Stimulated activated CD4-positive, alpha-beta T cell treated with anti-CD3 and anti-CD28 coated beads, TNF-alpha, amount 100 ng/mL, for 24 hours (primary cell): ENCODE measurements at regions not wholly inside any gene's neighbourhood (a gene's known extent, or its start where the extent isn't known, plus 50 kb on each side); places are given as distances from the start of the nearest gene placed in this dataset.
"Not testable (repeated sequence)": the region's sequence is repeated elsewhere in the genome, so short reads cannot be mapped to it uniquely, and the experiment has no call there.

Experiments used
- DNase-seq, 3 experiments: peaks; one replicate each; pipeline ENCODE4 v3.0.0-alpha.2; 2020; ENCODE audit warnings: low read depth in 3 of 3

DNA sequence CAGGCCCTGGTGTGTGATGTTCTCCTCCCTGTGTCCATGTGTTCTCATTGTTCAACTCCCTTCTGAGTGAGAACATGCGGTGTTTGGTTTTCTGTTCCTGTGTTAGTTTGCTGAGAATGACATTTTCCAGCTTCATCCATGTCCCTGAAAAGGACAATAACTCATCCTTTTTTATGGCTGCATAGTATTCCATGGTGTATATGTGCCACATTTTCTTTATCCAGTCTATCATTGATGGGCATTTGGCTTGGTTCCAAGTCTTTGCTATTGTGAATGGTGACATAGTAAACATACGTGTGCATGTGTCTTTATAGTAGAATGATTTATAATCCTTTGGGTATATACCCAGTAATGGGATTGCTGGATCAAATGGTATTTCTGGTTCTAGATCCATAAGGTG lies 964.6 kb upstream of the CITED2 start:
- DNase-seq = not testable (repeated sequence)

DNA sequence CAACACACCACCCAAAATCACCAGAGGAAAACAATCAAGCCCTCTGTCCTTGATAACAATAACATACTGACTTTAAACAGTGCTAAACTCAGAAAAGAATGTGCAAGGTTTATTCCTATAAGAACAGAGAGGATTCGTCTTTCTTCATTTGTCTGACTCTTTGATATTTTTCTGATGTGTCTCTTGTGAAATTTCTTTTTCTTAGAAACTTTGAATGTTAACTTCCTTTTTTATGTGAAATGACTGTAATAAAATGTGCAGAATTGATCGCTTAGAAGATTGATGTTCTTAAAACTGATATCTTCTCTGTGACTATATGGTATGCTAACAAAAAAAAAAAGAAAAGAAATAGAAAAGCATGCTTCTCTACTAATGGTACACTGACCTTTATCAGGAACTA lies 947.4 kb upstream of the CITED2 start:
- DNase-seq = no peak

DNA sequence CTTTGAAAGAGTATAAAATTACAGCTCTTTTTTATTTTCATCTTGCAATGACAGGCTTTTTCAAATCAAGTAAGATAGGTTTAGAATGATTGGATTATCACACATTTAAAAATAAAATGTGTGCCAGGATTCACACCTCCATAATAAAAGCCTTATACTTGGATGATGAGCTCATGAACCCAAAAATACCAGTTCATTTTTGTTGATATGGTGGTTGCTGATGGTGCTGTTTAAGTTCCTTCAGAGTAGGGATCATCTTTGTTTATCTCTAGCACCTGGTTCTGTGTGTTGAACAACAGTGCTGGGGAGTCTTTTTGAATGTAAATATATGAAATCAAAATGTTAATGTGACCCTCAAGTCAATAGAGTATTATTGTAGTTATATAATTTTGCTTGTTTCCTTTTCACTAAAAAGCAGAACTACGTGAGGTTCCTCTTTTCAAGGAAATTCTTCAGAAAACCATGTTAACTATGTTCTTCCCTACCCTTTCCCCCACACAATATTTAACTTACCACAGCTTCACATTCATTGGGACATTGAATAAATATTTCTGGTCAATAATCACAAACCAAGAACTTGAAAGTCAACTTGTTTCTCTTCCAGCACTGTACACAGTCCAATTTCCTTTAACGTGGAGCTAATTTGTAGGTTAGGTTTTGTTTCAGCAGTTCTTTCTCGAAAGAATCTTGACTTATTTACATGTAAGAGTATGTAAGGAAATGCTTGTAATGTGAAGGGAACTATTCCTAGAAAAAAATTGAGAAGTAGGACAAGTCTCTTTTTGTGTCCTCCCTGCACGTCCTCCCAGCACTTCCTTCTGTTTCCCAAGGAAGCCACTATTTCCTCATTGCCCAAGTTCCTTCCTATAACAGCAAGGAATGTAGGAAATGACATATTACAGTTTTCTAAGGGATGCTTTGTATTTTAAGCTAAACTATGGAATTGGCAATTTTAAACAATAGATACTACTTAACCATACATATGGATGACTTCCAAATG lies 945.9 kb upstream of the CITED2 start:
- no peak for DNase-seq

DNA sequence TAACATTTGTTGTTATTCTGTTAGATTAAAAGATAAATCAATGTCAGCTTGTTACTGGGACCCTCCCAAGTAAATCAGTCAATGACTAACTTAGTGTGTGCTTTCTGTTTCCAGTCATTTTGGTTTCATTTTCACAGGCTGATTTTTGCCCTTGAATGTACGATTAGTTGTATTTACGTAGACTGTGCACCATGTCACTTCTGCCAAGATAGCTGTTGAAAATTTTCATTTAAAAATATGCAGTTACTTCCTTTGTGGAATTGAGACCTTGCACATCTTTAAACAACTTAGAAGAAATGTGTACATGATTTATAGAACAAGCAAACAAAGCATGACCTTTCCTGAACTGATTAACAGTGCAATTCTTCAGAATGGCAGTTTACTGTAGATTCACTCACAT lies 944.8 kb upstream of the CITED2 start:
- DNase-seq = no peak

DNA sequence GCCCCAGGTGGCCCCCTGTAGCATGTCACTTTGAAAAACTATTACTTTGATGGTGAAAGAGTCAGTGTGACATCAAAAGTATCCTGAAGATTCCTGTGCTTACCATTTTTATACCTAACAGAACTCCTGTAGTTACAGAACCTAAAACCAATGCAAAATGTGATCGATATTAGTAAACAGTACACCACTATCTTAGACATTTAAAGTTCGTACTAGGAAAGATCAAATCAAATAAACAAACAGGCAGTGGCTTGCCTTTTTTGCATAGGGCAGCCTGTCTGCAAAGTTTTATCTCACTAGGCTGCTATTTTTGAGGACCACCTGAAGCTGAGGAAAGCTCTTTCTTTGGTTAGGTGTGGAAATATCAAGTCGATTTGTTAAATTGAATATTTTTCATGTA lies 944.0 kb upstream of the CITED2 start:
- DNase-seq = no peak

DNA sequence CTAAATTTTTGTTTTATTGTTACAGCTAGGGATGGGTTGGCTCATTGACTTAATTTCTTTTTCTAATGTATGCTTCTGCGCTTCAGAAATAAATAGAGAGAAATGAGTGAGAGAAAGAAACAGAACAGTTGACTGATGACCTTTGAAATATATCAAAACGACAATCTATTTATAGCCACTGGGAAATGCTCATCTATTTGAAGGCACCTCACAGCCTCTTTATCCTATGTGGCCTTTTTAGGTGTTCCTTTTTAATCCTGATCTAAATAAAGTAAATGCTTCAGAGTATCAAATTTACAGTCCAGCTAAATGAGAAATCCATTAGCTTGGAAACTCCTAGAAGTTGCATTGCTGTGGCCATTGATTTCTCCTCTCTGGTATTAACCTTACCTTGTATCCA lies 943.5 kb upstream of the CITED2 start:
- no peak for DNase-seq

DNA sequence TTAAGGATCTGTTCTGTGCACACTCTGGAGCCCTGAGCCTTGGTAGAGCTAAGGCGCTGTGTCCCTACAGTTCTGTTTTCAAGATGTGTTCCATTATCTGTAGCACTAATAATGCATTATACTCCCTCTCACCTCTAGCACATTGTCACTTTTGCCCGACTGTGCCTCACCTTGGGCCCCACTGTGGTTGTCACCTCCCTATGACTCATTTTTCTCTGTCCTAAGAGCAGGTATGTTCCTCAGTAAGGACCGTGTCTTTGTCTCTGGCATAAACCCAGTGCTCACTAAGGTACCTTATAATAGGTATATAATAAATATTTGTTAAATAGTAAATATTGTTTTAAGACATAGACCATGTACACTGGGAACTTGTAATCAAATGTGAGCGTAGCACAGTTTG lies 942.5 kb upstream of the CITED2 start:
- DNase-seq = no peak

DNA sequence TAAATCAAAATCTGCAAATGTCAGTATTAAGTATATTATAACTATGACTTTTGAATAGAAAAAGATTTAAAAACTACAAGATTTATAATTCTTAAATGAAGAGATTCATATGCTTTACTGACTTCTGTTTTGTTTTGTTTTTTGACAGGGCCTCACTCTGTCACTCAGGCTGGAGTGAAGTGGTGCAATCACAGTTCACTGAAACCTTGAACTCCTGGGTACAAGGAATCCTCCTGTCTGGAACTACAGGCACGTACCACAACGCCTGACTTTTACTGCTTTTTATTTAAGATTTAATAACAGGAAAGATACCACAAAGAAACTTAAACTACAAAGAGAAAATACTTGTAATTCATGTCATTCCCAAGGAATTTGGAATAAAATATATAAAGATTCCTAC lies 940.2 kb upstream of the CITED2 start:
- no peak for DNase-seq

DNA sequence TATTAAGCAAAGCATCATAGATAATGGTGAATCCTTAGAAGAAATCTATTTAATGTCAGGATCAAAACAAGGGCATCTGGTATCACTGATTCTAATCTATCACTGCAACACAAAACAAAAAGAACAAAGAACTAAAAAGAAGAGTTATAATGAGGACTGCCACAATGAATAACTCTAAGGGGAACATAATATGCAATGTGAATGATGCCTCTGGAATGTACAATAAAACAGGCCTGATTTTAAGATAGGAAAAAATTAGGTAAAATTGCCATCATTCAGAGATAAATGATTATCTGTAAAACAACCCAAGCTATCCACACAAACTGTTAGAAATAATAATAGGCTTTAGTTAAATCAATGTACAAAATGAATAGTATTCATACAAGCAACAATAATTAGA lies 936.7 kb upstream of the CITED2 start:
- DNase-seq = no peak

DNA sequence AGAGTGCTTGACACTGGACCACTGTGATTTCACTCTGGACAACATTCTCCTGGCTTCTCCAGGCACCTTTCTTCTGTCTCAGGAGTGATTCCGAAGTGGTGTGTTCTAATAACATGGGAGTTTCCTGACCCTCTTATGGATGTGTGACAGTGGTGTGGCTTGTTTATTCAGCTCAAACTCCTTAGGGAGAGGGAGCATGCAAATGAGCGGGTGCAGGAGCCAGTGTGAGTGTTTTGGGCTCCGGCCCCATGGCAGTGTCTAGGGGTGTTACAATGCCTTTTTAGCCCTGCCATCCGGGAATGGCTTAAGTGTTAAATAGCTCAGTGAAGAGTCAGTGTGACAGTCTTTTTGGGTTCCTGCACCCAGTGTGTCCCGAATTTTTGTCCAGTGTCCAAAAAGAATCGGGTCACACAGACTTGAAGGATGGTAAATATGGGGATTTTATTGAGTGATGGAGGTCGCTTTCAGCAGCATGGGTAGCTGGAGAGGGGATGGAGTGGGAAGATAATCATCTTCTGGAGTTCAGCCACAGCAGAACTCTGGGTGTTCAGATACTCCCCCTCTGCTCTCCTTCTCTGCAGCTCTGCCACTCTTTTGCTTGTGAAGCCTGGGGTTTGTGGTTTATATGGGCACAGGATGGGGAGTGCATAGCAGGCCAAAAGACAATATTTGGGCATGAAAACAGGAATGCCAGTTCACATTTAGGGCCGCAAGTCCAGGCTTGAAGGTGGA lies 928.9 kb upstream of the CITED2 start:
- no peak for DNase-seq

DNA sequence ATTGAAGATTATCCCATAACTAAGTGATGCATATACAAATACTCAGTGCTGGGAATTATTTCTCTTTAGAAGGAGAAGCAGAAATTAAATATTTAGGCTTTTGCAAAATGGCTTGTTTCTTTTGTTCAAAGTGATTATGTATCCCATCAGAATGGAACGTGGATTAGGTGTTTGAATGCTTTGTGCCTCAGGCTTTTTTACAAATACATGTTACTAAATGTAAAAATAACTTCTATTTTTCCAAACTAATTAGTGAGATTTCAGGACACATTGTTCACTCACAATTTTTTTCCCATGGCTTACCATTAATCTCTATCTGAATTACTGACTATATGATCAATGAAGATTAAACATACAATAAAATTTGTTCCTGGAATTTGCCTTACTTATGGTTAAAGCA lies 925.9 kb upstream of the CITED2 start:
- no peak for DNase-seq

DNA sequence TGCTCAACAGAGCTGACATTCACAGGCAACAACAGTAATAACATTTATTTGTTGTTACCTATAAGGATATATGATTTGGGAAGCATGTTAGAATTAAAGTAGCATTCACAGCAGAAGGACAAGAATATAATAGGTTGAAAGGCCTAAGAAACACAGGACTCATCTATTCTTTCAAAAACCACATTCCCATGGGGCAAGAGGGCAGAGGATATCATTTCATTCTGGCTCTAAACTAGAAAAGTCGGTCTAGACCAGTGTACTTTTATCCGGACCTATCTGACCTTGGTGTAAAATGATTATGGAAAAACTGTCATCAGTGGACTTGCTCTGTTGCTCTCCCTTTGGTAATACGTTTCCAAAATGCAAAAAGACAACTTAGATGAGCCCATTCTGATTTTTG lies 914.7 kb upstream of the CITED2 start:
- no peak for DNase-seq

DNA sequence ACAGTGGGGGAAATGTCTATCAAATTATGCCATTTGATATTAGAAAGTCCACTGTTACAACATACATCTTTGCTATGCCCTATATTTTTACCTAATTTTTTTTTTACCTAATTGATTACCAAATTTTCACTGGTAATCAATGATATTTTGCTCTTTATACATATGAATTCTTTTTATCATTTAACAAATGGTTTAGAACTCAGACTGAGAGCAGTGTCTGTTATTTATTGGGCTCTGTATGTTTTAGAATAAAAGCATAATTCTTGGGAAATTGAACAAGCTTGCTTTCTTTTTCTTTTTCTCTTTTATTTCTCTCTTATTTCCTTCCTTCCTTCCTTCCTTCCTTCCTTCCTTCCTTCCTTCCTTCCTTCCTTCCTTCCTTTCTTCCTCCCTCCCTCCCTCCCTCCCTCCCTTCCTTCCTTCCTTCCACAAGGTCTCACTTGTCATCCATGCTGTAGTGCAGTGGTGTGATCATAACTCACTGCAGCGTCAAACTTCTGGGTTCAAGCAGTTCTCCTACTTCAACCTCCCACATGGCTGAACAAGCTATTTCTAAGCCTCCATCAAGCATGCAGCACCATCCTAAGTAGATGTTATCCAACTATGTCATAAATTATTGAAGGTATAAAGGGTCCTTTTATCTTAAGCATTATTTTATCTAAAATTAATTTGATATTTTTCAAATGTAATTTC lies 911.7 kb upstream of the CITED2 start:
- DNase-seq = no peak

DNA sequence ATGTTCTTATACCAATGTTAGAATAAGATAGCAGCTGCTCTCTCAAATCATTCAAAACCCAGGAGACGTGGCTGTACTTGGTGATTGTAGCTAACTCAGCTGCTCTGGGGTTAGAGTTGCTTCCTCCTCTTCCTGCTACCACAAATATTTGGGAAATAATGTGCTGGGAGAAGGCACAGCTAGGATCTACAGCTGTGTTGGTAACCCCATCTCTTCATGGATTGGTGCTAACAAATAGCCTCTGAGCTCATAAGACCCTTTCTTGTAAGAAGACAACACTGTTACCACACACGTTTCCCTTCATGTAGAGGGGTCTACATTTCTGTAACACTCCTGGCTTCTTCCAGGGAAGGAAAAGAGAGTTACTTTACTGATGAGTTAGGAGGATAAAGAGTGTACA lies 911.0 kb upstream of the CITED2 start:
- no peak for DNase-seq

DNA sequence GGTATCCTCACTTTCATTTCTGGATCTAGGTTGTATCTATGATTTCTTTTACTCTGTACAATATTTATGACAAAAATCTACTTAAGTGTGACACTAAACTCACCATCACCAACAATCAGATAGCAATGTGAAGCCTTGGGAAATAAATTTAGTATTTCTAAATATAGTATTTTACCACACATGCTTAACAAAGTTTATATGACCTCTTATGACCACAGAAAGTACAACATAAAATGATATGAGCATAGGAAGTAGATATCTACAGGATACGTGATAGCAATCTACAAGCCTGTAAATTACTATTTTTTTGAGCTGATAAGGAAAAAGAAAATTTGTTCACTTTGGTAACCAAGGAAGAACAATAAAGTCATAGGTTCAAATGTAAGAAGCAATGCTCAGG lies 910.4 kb upstream of the CITED2 start:
- DNase-seq = no peak

DNA sequence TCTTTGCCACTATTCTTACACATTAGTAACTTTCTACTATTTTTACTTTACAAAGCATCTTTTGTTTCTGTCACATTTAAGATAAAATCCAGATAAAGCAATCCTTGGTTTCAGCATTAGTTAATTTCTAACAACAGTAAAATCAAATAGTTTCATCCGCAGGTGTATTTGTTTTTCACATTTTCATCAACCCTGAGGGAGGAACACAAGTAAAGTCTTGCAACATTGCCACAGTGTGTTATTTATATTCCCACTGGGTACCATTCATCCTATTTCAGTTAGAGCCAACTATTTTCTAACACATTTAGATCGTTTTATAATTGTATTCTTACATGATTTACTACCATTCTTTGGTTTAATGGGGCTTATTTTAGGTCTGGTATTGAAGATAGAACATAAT lies 908.7 kb upstream of the CITED2 start:
- DNase-seq = no peak

DNA sequence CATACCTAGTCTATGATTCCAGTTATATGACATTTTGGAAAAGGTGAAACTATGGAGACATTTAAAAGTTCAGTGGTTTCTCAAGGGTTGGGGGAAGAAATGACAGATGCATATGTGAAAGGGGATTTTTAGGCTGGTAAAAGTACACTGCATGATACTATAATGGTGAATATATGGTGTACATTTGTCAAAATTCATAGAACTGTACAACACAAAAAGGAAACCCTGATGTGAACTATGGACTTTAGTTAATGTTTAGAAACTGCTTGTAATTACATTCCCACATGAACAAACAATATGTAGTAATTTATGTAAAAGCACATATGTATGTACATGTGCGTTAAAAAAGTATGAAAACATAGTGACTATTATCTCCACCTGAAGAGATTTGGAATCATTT lies 907.3 kb upstream of the CITED2 start:
- no peak for DNase-seq

DNA sequence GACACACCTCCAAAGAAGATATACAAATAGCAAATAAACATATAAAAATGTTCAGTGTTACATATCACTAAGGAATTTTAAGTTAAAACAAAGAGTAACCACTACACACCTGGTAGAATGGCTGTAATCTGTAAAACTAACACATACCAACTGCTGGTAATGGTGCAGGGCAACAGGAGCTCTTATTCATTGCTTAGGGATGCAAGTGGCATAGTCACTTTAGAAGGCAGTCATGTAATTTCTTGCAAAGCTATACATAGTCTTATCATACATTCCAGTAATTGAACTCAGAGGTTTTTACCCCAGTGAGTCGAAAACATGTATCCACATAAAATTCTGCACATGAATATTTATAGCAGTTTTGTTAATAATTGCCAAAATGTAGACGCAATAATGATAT lies 906.8 kb upstream of the CITED2 start:
- no peak for DNase-seq

DNA sequence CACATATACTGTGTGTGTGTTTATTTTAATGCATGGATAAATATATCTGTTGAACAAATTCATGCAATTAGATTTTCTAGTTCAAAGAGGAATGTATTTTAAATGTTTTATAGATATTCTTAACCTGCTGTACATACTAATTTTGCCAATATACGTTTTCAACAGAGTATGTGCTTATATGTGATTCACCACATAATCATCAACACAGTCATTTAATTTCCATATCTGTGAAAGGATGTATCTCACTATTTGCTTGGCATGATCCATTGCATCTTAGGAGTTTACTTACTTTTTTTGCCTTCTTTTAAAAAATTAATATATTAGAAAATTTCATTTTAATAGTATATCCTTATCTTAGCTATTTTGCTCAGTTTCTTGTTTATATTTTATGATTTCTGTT lies 902.3 kb upstream of the CITED2 start:
- DNase-seq = no peak

DNA sequence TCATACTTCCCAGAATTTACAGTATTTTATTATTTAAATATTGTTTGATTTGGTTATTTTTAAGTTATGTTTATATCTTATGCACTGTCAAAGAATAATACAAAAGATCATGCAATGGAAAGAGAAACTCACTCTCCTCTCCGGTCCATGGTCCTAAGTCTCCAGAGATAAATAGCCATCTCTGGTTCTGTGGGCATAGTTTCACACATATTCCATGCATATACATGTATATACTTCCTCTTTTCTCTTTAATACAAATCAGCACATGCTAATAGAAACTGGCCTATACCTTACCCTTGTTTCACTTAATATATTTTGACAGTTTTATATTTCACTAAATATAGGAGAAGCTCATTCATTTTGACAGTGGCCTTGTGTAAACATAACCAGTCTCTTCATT lies 901.7 kb upstream of the CITED2 start:
- no peak for DNase-seq

DNA sequence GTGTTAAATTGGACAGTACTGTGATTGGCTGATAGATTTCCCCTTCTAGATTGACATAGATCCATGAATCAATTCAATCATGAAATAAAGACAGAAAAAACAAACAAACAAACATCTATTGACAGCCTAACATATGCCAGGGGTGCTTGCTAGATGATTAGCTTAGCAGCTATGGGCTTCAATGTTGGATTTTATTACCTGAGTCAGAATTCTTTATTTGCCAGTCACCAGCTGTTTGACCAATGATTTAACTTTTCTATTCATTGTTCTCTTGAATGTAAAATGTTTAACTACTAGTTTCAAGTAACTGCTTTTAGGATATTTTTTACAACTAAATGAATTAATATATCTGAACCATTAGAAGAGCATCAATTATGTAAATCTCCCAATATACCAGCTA lies 901.3 kb upstream of the CITED2 start:
- no peak for DNase-seq

DNA sequence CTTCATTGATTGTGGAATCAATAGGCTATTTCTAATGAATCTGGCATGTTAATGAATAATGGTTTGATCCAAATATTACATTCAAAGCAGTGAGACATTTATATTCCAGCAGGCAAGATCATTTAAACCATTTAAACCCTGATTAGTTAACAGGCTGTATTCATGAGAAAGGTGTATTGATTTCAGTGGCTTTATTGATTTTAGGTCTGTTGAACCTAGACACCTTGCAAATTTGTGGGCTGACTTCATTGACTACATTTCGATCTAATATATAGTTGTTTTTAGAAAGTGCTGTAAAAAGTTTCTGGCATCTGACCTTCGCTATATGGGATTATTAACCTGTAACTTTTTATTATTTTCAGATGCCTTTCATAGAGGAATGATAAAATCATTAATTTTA lies 900.1 kb upstream of the CITED2 start:
- DNase-seq = no peak
